ENCODE measurements at regions not wholly inside any gene's neighbourhood (a gene's known extent, or its start where the extent isn't known, plus 50 kb on each side); places are given as distances from the start of the nearest gene placed in this dataset.

- peak; percentile 76 for TF ChIP-seq PAXIP1 (CRISPR knock-in tag; conservative IDR thresholded peaks at IDR 0.05)
- TF ChIP-seq ZNF543 (CRISPR knock-in tag; IDR thresholded peaks at IDR 0.05) = no peak
- TF ChIP-seq FOSL2 (CRISPR knock-in tag; IDR thresholded peaks at IDR 0.05) = peak; percentile 6; the same call in 1 of the 2 replicates
- no peak for TF ChIP-seq PLSCR1 (CRISPR knock-in tag; IDR thresholded peaks at IDR 0.05; ENCODE audit: borderline replicate concordance)
- TF ChIP-seq DPF2 (CRISPR knock-in tag; IDR thresholded peaks at IDR 0.05; ENCODE audit: borderline replicate concordance, low read depth) = 0 out of 2 replicates have a peak, but pooled peaks have one; percentile 48
- 0 out of 2 replicates have a peak, but pooled peaks have one; percentile 16 for TF ChIP-seq BORCS8-MEF2B (CRISPR knock-in tag; IDR thresholded peaks at IDR 0.05)
- no peak for TF ChIP-seq KAT2B (IDR thresholded peaks at IDR 0.05; ENCODE audit: borderline replicate concordance, low read depth, low read length)
- no peak for TF ChIP-seq SAFB2 (CRISPR knock-in tag; IDR thresholded peaks at IDR 0.05; ENCODE audit: borderline replicate concordance, low read depth)
- TF ChIP-seq ZNF609 (CRISPR knock-in tag; IDR thresholded peaks at IDR 0.05; ENCODE audit: borderline replicate concordance) = 0 out of 2 replicates have a peak, but pooled peaks have one; percentile 35
- peak; percentile 55; the same call in 1 of the 2 replicates for TF ChIP-seq MYC (CRISPR knock-in tag; IDR thresholded peaks at IDR 0.05; ENCODE audit: borderline replicate concordance)
- peak; percentile 42; the same call in 1 of the 2 replicates for TF ChIP-seq ZMYM2 (CRISPR knock-in tag; IDR thresholded peaks at IDR 0.05)
- TF ChIP-seq HOXA3 (CRISPR knock-in tag; IDR thresholded peaks at IDR 0.05) = peak; percentile 64; the same call in 1 of the 2 replicates
Measured at GRCh38 chr20:62543470-62544302, 67.9 kb upstream of the GATA5 start (continued).

Measured in HepG2 (cell line).